ENCODE measurements at regions not wholly inside any gene's neighbourhood (a gene's known extent, or its start where the extent isn't known, plus 50 kb on each side); places are given as distances from the start of the nearest gene placed in this dataset.

GRCh38 chr6:150690681-150691080 is 91.0 kb downstream of the PLEKHG1 start:
- TF ChIP-seq CTCF (IDR thresholded peaks at IDR 0.05) (no peak), POLR2A (IDR thresholded peaks at IDR 0.05) (no peak)
